Lung (tissue), 11 donors: ENCODE measurements at regions not wholly inside any gene's neighbourhood (a gene's known extent, or its start where the extent isn't known, plus 50 kb on each side); places are given as distances from the start of the nearest gene placed in this dataset.
A peak's percentile ranks its signal among the peaks of the same experiment; 100 is the strongest.
"Not testable (repeated sequence)": the region's sequence is repeated elsewhere in the genome, so short reads cannot be mapped to it uniquely, and the experiment has no call there.

Experiments used
- ATAC-seq: fragments of 200-7000 bp; cut with Tn5 transposase; one replicate; pipeline ENCODE4 v1.9.1; 2020; ENCODE audit warnings: moderate number of reproducible peaks; ENCODE audit not compliant: insufficient read depth, low FRiP score
- DNase-seq, 3 donors: peaks; one replicate each; pipeline ENCODE4 v3.0.0-alpha.2; 2013 to 2017
- H3K27ac ChIP-seq, 2 donors: one replicate each; pipeline ENCODE4 v1.5.1; 2013; ENCODE audit warnings: mild to moderate bottlenecking in 2 of 2, moderate library complexity in 2 of 2, control low read depth in 1 of 2, inconsistent platforms in 1 of 2, low read depth in 1 of 2, low read length in 1 of 2
- H3K27me3 ChIP-seq, 3 donors: one replicate each; pipeline ENCODE4 v1.5.1; 2013; ENCODE audit warnings: low read length in 2 of 3; ENCODE audit not compliant: control insufficient read depth in 3 of 3, insufficient read depth in 3 of 3
- H3K36me3 ChIP-seq, 4 donors: one replicate each; pipeline ENCODE4 v1.5.1; 2013; ENCODE audit warnings: low read length in 4 of 4, mild to moderate bottlenecking in 1 of 4, moderate library complexity in 1 of 4; ENCODE audit not compliant: control insufficient read depth in 4 of 4, insufficient read depth in 4 of 4
- H3K4me1 ChIP-seq, 5 donors: one replicate each; pipeline ENCODE4 v1.5.1; 2013; ENCODE audit warnings: low read length in 5 of 5, mild to moderate bottlenecking in 2 of 5, moderate library complexity in 1 of 5; ENCODE audit not compliant: control insufficient read depth in 5 of 5, insufficient read depth in 5 of 5
- H3K4me3 ChIP-seq: one replicate; pipeline ENCODE4 v1.5.1; 2013; ENCODE audit warnings: mild to moderate bottlenecking, control low read depth, moderate library complexity
- H3K9ac ChIP-seq, 2 donors: one replicate each; pipeline ENCODE4 v1.5.1; 2013; ENCODE audit warnings: low read length in 2 of 2, control low read depth in 1 of 2; ENCODE audit not compliant: insufficient read depth in 1 of 2
- H3K9me3 ChIP-seq, 4 donors: one replicate each; pipeline ENCODE4 v1.5.1; 2013; ENCODE audit warnings: low read length in 3 of 4, mild to moderate bottlenecking in 1 of 4, moderate library complexity in 1 of 4; ENCODE audit not compliant: control insufficient read depth in 4 of 4, insufficient read depth in 3 of 4
- CTCF ChIP-seq: IDR thresholded peaks from 2 replicates; pipeline ENCODE4 v1.5.1; 2012; ENCODE audit warnings: mild to moderate bottlenecking; ENCODE audit errors: control extremely low read depth, extremely low read depth
- WGBS, 2 donors: extraction: QIAGEN DNeasy Blood & Tissue Kit; methylation state at CpG; one replicate each; pipeline ENCODE4 v1.1.7; 2013; 5-methylcytosine and 5-hydroxymethylcytosine counted together
- donor health status: control.
- donor health status: control.
- donor health status: Bipolar disorder and iron deficiency.
- donor health status: healthy.
- donor health status: DM: yes; HTN: yes; CAD: no.

- no peak for TF ChIP-seq CTCF
- Histone ChIP-seq H3K36me3 (no peaks in the 10 kb centered on the region), H3K27ac (no peak overlapping the region), H3K4me1 (no peaks in the 10 kb centered on the region), H3K9ac (no peak overlapping the region), H3K27me3 (no peaks in the 10 kb centered on the region), H3K9me3 (no peaks in the 10 kb centered on the region), H3K4me3 (no peak overlapping the region)
- 40 to 57% methylated on average over 3 of the region's 3 CpGs for WGBS, 2 donors
- DNase-seq (no peak), ATAC-seq (no peak)
Measured at GRCh38 chr5:21398511-21398910, 1410.5 kb upstream of the CDH18 start.

- Histone ChIP-seq H3K9me3 (no peaks in the 10 kb centered on the region), H3K4me1 (no peaks in the 10 kb centered on the region), H3K27me3 (no peaks in the 10 kb centered on the region), H3K36me3 (no peaks in the 10 kb centered on the region), H3K4me3 (no peak overlapping the region), H3K9ac (no peak overlapping the region), H3K27ac (no peak overlapping the region)
- ATAC-seq (no peak), DNase-seq (no peak)
- TF ChIP-seq CTCF: no peak
- 86 to 88% methylated on average over 2 of the region's 2 CpGs for WGBS, 2 donors
Measured at GRCh38 chr5:21397693-21398092, 1409.7 kb upstream of the CDH18 start.

GRCh38 chr5:21391506-21391905, 1403.5 kb upstream of the CDH18 start:
- no peak for TF ChIP-seq CTCF
- no peaks in the 10 kb centered on the region for H3K36me3 ChIP-seq
- DNase-seq: peak in 1 of 3 donors; percentile 44
- no peak for ATAC-seq
- WGBS, 2 donors: 76 to 83% methylated on average over 1 of the region's 1 CpG
- no peak overlapping the region for H3K9ac ChIP-seq
- no peaks in the 10 kb centered on the region for H3K9me3 ChIP-seq
- no peaks in the 10 kb centered on the region for H3K4me1 ChIP-seq
- H3K27me3 ChIP-seq: no peaks in the 10 kb centered on the region
- H3K4me3 ChIP-seq: no peak overlapping the region
- no peak overlapping the region for H3K27ac ChIP-seq

GRCh38 chr5:21360754-21361153, 1372.8 kb upstream of the CDH18 start:
- DNase-seq, H3K4me1 ChIP-seq, H3K9ac ChIP-seq, H3K4me3 ChIP-seq, H3K27ac ChIP-seq, ATAC-seq, H3K36me3 ChIP-seq, H3K27me3 ChIP-seq, H3K9me3 ChIP-seq: not testable (repeated sequence)

- 81% methylated on average over 3 of the region's 3 CpGs for WGBS, 2 donors
- peak in 2 of 3 donors; percentile 2 for DNase-seq
- H3K9me3 ChIP-seq, H3K27me3 ChIP-seq, ATAC-seq, H3K4me1 ChIP-seq, H3K27ac ChIP-seq, H3K9ac ChIP-seq, H3K36me3 ChIP-seq, H3K4me3 ChIP-seq: not testable (repeated sequence)
Measured at GRCh38 chr5:21341948-21342261, 1353.9 kb upstream of the CDH18 start.

- not testable (repeated sequence) for H3K9ac ChIP-seq, H3K4me1 ChIP-seq, H3K4me3 ChIP-seq, H3K9me3 ChIP-seq, H3K27me3 ChIP-seq, H3K36me3 ChIP-seq, H3K27ac ChIP-seq, ATAC-seq
- 50 to 54% methylated on average over 7 to 35 of the region's 68 CpGs for WGBS, 2 donors
- peak in 2 of 3 donors; percentile 1 to 2 for DNase-seq
Measured at GRCh38 chr5:21341203-21341947, 1353.4 kb upstream of the CDH18 start.
